Endothelial cell of umbilical vein (primary cell): ENCODE measurements at regions not wholly inside any gene's neighbourhood (a gene's known extent, or its start where the extent isn't known, plus 50 kb on each side); places are given as distances from the start of the nearest gene placed in this dataset.

Experiments used
- BruUV-seq: library from RNA; stranded (reverse); fragments of 400-500 nt; replicated peaks from 2 replicates; lab custom pipeline; 2021; lab: Mats Ljungman, UMichigan
- CTCF ChIA-PET: fragments of 300-600, 350-600 bp; sonication (Branson Sonifier 250); formaldehyde crosslinking; loops from one replicate; lab custom pipeline; 2021; ENCODE audit warnings: antibody characterized with exemption, inconsistent platforms; lab: Charles Lee
- POLR2A ChIA-PET: fragments of 300-600, 350-600 bp; sonication (Branson Sonifier 250); formaldehyde crosslinking; loops from one replicate; lab custom pipeline; 2021; ENCODE audit warnings: antibody characterized with exemption, inconsistent platforms; lab: Charles Lee
- DNase-seq: peaks from one replicate; pipeline ENCODE4 v3.0.0-alpha.2; 2011; ENCODE audit warnings: low read depth, low spot score
- FAIRE-seq: peaks from 2 replicates; lab custom pipeline; 2011; peaks lifted over from hg19 to GRCh38; lab: Jason Lieb, UNC
- H2AFZ ChIP-seq: 2 replicates; pipeline ENCODE4 v1.6.0; 2012; ENCODE audit warnings: low read depth, low read length, control low read depth, inconsistent platforms
- H3K27ac ChIP-seq: 2 replicates; pipeline ENCODE4 v1.5.1; 2011; ENCODE audit warnings: low read depth, mild to moderate bottlenecking, control low read depth, low read length, moderate library complexity; ENCODE audit not compliant: insufficient read depth
- H3K27me3 ChIP-seq, 2 experiments: 2 replicates each; pipeline versions ENCODE4 v1.6.0 to v1.6.1; 2011; ENCODE audit warnings: low read length in 2 of 2, mixed read lengths in 1 of 2; ENCODE audit not compliant: control insufficient read depth in 2 of 2, insufficient read depth in 2 of 2
- H3K36me3 ChIP-seq, 2 experiments: 2 replicates in 1 of 2; 3 replicates in 1 of 2; pipeline ENCODE4 v1.5.1; 2011; ENCODE audit warnings: low read length in 2 of 2, mild to moderate bottlenecking in 1 of 2, moderate library complexity in 1 of 2; ENCODE audit not compliant: control insufficient read depth in 2 of 2, insufficient read depth in 2 of 2; ENCODE audit errors: extremely low read depth in 1 of 2
- H3K4me1 ChIP-seq: 3 replicates; pipeline ENCODE4 v1.5.1; 2011; ENCODE audit warnings: mild to moderate bottlenecking, low read length; ENCODE audit not compliant: control insufficient read depth, insufficient read depth; ENCODE audit errors: extremely low read depth
- H3K4me2 ChIP-seq: 2 replicates; pipeline ENCODE4 v1.6.1; 2011; ENCODE audit warnings: low read length, control low read depth, mixed read lengths; ENCODE audit not compliant: insufficient read depth
- H3K4me3 ChIP-seq, 3 experiments: fragments of 200-600 bp in 1 of 3; sonication (generic), shearing (Covaris generic) in 1 of 3; replicated peaks in 1 of 3; 2 replicates each; pipeline ENCODE4 v1.5.1; 2011 to 2016; ENCODE audit warnings: control low read depth in 3 of 3, low read length in 3 of 3, mild to moderate bottlenecking in 2 of 3, inconsistent platforms in 1 of 3, low read depth in 1 of 3, moderate library complexity in 1 of 3; ENCODE audit not compliant: insufficient read depth in 1 of 3
- H3K79me2 ChIP-seq: 2 replicates; pipeline ENCODE4 v1.6.0; 2012; ENCODE audit warnings: low read length, inconsistent platforms; ENCODE audit not compliant: control insufficient read depth, insufficient read depth
- H3K9ac ChIP-seq: replicated peaks from 2 replicates; pipeline ENCODE3; 2011; ENCODE audit warnings: low read length, control low read depth; ENCODE audit not compliant: insufficient read depth; ENCODE audit errors: extremely low read depth
- H3K9me1 ChIP-seq: replicated peaks from 3 replicates; pipeline ENCODE4 v1.6.0; 2011; ENCODE audit warnings: mild to moderate bottlenecking, low read length; ENCODE audit not compliant: control insufficient read depth, insufficient read depth; ENCODE audit errors: extremely low read depth
- H3K9me3 ChIP-seq: replicated peaks from 2 replicates; pipeline ENCODE4 v1.5.1; 2012; ENCODE audit warnings: low read length, inconsistent platforms; ENCODE audit not compliant: control insufficient read depth, insufficient read depth
- H4K20me1 ChIP-seq: replicated peaks from 2 replicates; pipeline ENCODE3; 2011; ENCODE audit warnings: mild to moderate bottlenecking, low read length; ENCODE audit not compliant: control insufficient read depth, insufficient read depth; ENCODE audit errors: extremely low read depth
- EZH2 ChIP-seq: IDR thresholded peaks from 2 replicates; pipeline ENCODE4 v1.6.1; 2012; ENCODE audit warnings: borderline replicate concordance, low read depth, mild to moderate bottlenecking, moderate library complexity, low read length, inconsistent platforms; ENCODE audit not compliant: severe bottlenecking
- GATA2 ChIP-seq: IDR thresholded peaks from 2 replicates; pipeline ENCODE4 v1.7.0; 2011; ENCODE audit warnings: low read depth, mild to moderate bottlenecking, moderate library complexity, mixed read lengths, low read length; ENCODE audit not compliant: insufficient read length, insufficient read depth
- JUN ChIP-seq: IDR thresholded peaks from 2 replicates; pipeline ENCODE4 v1.6.1; 2011; ENCODE audit warnings: borderline replicate concordance, low read depth; ENCODE audit not compliant: insufficient read length, insufficient read depth
- MAX ChIP-seq: IDR thresholded peaks from 2 replicates; pipeline ENCODE4 v1.6.1; 2011; ENCODE audit not compliant: insufficient read depth, insufficient read length
- MYC ChIP-seq: IDR thresholded peaks from one replicate; pipeline ENCODE4 v1.6.1; 2011; ENCODE audit warnings: mild to moderate bottlenecking, low read depth, low read length
- POLR2A ChIP-seq: IDR thresholded peaks from 2 replicates; pipeline ENCODE4 v1.6.1; 2012; ENCODE audit warnings: low read depth, mild to moderate bottlenecking, control low read depth, low read length
- dilution Hi-C: fragments of 300-500 bp; cut with MboI; formaldehyde crosslinking; loops from one replicate; pipeline ENCODE4 v1.15.0; 2019; ENCODE audit warnings: low sequenced_read_pairs; ENCODE audit not compliant: extremely low pct_ligation_motif_present
- intact Hi-C: fragments of 100-400 bp; cut with micrococcal nuclease; formaldehyde crosslinking; loops from one replicate; pipeline ENCODE4 v1.10.0; 2022
- TF ChIP-seq, protein P1 (sequence below), 2 donors: IDR thresholded peaks; 1 replicate in 1 of 2; 2 replicates in 1 of 2; pipeline ENCODE4 v1.5.1; 2011; ENCODE audit warnings: low read length in 2 of 2, mild to moderate bottlenecking in 2 of 2, moderate library complexity in 2 of 2, control low read depth in 1 of 2, inconsistent platforms in 1 of 2, low read depth in 1 of 2; ENCODE audit not compliant: insufficient read depth in 1 of 2; ENCODE audit errors: extremely low read depth in 1 of 2

DNA sequence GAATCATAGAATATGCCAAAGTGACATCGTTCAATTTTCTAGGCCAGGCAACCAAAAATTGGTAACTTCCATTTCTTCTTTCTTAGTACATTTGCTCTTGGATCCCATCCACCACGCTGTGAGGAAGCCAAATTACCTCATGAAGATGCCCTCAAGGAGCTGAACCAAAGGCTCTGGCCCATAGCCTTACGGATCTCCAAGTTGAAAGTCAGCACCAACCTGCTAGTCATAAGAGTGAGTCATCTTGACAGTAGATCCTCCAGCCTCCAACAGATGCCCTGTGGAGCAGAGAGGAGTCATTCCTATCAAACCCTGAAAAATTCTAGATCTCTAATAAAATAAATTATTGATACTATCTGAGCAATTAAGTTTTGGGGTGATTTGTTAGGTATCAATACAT, 322.5 kb upstream of the COL8A1 start:
- intact Hi-C loops (loop anchor here (5.0 kb wide), 1 partner anchor 189 kb away; no protein-coding TSS in a partner anchor), dilution Hi-C loops (no loop called here)
- no peak for TF ChIP-seq GATA2
- no peak for TF ChIP-seq POLR2A
- no peak for TF ChIP-seq MYC
- no peak for TF ChIP-seq MAX
- TF ChIP-seq, protein P1, sequence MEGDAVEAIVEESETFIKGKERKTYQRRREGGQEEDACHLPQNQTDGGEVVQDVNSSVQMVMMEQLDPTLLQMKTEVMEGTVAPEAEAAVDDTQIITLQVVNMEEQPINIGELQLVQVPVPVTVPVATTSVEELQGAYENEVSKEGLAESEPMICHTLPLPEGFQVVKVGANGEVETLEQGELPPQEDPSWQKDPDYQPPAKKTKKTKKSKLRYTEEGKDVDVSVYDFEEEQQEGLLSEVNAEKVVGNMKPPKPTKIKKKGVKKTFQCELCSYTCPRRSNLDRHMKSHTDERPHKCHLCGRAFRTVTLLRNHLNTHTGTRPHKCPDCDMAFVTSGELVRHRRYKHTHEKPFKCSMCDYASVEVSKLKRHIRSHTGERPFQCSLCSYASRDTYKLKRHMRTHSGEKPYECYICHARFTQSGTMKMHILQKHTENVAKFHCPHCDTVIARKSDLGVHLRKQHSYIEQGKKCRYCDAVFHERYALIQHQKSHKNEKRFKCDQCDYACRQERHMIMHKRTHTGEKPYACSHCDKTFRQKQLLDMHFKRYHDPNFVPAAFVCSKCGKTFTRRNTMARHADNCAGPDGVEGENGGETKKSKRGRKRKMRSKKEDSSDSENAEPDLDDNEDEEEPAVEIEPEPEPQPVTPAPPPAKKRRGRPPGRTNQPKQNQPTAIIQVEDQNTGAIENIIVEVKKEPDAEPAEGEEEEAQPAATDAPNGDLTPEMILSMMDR (IDR thresholded peaks at IDR 0.05; ENCODE audit: extremely low read depth in 1 of 2, insufficient read depth in 1 of 2, low read depth in 1 of 2, low read length in 2 of 2), result no peak
- no peak for TF ChIP-seq EZH2
- TF ChIP-seq JUN, result no peak
- Histone ChIP-seq H3K9ac (no peak overlapping the region), H2AFZ (no peak overlapping the region), H3K27ac (no peak overlapping the region), H3K79me2 (no peaks in the 10 kb centered on the region), H3K4me2 (no peak overlapping the region), H3K4me3 (no peak overlapping the region), H3K4me1 (peaks cover 50% of the 10 kb centered on the region), H3K9me1 (no peaks in the 10 kb centered on the region), H3K9me3 (no peaks in the 10 kb centered on the region), H3K27me3 (no peaks in the 10 kb centered on the region), H4K20me1 (no peaks in the 10 kb centered on the region), H3K36me3 (no peaks in the 10 kb centered on the region)
- FAIRE-seq (no peak), DNase-seq (no peak)
- POLR2A ChIA-PET, result no interaction called here
- no TSS peak for BruUV-seq
- CTCF ChIA-PET, result no interaction called here
